Uterus (tissue), 2 donors: ENCODE measurements at regions not wholly inside any gene's neighbourhood (a gene's known extent, or its start where the extent isn't known, plus 50 kb on each side); places are given as distances from the start of the nearest gene placed in this dataset.

Experiments used
- POLR2A ChIP-seq, 2 donors: fragments of 450-650 bp; IDR thresholded peaks; one replicate each; pipeline ENCODE4 v1.6.1; 2016; ENCODE audit warnings: antibody characterized with exemption in 2 of 2, mild to moderate bottlenecking in 1 of 2, moderate library complexity in 1 of 2
- TF ChIP-seq, protein P1 (sequence below), 4 experiments: fragments of 200-600 bp in 2 of 4; fragments of 450-650 bp in 2 of 4; sonication (generic) in 2 of 4; IDR thresholded peaks; one replicate each; pipeline ENCODE4 v1.5.1; 2016 to 2019; ENCODE audit warnings: antibody characterized with exemption in 4 of 4, mild to moderate bottlenecking in 2 of 4, moderate library complexity in 1 of 4

GRCh38 chr9:129349665-129349947, 171.5 kb upstream of the IER5L start:
- TF ChIP-seq POLR2A (IDR thresholded peaks at IDR 0.05) = no peak
- TF ChIP-seq, protein P1, sequence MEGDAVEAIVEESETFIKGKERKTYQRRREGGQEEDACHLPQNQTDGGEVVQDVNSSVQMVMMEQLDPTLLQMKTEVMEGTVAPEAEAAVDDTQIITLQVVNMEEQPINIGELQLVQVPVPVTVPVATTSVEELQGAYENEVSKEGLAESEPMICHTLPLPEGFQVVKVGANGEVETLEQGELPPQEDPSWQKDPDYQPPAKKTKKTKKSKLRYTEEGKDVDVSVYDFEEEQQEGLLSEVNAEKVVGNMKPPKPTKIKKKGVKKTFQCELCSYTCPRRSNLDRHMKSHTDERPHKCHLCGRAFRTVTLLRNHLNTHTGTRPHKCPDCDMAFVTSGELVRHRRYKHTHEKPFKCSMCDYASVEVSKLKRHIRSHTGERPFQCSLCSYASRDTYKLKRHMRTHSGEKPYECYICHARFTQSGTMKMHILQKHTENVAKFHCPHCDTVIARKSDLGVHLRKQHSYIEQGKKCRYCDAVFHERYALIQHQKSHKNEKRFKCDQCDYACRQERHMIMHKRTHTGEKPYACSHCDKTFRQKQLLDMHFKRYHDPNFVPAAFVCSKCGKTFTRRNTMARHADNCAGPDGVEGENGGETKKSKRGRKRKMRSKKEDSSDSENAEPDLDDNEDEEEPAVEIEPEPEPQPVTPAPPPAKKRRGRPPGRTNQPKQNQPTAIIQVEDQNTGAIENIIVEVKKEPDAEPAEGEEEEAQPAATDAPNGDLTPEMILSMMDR (IDR thresholded peaks at IDR 0.05) = no peak
